ENCODE measurements at regions not wholly inside any gene's neighbourhood (a gene's known extent, or its start where the extent isn't known, plus 50 kb on each side); places are given as distances from the start of the nearest gene placed in this dataset.
"Not testable (repeated sequence)": the region's sequence is repeated elsewhere in the genome, so short reads cannot be mapped to it uniquely, and the experiment has no call there.

DNA sequence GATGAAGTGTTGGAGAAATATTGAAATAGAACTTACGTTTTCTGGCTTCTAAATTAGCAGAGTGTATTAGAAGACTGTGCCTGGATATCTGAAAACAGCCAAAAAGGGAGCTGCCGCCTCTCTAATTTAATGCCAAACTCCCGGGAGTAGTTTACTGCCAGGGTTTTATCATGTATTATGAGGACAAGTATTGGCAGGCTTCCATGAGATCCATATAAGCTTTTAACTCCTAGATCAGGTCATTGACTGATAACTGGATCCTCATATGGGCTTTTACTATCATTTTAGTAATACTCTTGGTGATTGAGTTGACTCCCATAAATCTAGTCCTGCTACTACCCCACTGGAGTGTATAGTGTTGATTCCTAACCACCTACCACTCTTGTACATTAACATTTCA is 178.4 kb upstream of the CXADR start:
- no peak for DNase-seq (ENCODE audit: low read depth)

DNA sequence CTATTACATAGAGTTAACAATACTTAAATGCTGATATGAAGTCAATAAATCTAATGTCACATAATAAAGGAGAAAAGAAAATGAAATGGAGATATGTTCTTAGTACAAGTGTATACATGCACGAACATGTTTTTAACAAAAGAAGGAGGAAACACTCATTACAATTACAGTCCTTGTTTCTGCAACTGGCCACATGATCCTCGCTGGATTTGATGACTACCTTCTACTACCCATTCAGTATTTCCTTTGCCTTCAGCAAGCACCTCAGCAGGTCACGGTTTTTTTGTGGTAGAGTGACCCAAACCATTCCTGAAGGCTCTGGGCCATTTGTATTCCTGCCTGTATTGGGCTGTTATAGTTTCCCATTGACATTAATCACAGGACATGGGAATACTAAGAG is 172.8 kb upstream of the CXADR start:
- no peak for DNase-seq (ENCODE audit: low read depth)

DNA sequence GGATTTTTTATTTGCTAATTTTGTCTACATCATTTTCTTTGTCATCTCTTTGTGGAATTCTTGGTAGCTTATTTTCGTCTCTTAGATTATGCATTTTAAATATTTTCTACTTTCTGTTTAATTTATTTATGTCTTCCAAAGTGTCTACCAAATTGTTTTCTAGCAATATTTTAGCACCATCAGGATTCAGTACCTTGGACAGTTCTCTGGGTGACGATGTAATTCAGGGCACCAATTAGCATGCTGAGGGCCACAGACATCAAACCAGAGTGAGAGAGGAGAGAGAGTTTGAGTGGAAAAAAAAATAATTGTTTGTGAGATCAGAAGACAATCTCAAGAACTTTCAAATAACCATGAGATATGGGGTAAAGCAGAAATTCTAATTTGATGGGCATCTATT is 169.8 kb upstream of the CXADR start:
- DNase-seq (ENCODE audit: low read depth) = no peak

DNA sequence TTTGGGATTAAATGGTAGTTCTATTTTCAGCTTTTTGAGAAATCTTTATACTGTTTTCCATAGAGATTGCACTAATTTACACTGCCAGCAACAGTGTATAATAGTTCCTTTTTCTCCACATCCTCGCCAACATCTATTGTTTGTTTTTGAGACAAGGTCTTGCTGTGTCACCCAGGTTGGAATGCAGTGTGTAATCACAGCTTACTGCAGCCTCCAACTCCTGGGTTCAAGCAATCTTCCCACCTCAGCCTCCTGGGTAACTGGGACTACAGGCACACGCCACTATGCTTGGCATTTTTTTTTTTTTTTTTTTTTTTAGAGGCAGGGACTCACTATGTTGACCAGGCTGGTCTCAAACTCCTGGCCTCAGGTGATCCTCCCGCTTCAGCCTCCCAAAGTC is 164.5 kb upstream of the CXADR start:
- no peak for DNase-seq (ENCODE audit: low read depth)

DNA sequence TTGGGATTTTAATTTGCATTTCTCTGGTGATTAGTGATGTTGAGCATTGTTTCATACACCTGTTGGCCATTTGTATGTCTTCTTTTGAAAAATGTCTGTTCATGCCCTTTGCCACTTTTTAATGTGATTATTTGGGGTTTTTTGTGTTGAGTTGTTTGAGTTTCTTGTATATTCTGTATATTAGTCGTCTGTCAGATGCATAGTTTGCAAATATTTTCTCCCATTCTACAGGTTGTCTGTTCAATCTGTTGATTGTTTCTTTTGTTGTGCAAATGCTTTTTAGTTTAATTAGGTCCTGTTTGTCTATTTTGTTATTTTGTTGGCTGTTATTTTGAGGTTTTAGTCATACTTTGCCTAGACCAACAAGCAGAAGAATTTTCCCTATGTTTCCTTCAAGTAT is 164.0 kb upstream of the CXADR start:
- no peak for DNase-seq (ENCODE audit: low read depth)

DNA sequence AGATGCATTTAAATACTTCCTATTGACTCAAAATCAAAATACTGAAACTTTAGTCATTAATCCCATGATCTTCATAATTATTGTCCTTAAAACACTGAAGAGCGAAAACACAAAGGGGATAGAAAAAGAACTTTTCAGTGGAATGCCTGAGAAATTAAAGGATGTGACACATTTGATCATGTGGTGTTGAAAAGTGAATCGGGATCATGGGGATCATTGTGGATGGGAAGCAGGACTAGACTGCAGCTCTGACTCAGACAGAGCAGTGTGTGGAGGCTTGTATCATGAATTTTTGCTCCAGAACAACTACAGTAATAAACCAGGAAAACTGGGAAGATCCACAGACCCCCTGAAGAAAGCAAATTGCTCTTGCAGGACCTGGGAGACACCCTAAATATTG is 161.1 kb upstream of the CXADR start:
- DNase-seq (ENCODE audit: low read depth) = no peak

DNA sequence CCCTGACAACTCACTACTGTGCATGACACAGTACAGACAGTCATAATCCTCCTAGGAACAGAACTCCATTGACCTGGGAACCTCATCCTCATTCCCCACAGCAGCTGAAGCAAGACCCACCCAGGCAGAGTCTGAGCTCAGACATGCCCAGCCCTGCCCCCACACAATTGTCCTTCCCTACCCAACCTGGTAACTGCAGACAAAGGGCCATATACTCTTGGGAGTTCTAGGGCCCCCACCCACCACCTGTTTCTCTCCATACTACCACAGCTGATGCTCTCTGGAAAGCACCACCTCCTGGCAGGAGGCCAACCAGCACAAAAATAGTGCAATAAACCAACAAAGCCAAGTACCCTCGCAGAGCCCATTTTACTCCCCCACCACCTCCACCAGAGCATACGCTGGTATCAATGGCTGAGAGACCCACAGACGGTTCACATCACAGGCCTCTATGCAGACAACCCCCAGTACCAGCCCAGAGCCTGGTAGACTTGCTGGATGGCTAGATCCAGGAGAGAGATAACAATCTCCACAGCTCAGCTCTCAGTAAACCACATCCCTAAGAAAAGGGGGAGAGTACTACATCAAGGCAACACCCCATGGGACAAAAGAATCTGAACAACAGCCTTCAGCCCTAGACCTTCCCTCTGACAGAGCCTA is 159.7 kb upstream of the CXADR start:
- DNase-seq (ENCODE audit: low read depth) = no peak

DNA sequence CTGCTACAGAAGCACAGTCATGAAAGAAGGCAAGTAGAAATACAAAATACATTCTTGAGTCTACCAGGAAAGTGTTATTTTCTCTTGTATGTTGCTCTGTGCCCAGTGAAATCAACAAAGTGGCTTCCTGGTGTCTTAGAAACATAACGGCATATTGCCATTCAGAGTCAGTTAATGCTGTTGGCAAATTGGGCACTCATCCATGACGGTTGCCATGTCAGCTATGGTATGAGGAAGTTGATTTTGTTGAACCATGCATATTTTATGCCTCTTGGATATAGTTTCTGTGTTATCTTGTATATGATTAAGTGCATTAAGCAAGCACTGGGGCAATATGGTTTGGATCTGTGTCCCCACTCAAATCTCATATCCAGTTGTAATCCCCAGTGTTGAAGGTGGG is 153.1 kb upstream of the CXADR start:
- no peak for DNase-seq (ENCODE audit: low read depth)

DNA sequence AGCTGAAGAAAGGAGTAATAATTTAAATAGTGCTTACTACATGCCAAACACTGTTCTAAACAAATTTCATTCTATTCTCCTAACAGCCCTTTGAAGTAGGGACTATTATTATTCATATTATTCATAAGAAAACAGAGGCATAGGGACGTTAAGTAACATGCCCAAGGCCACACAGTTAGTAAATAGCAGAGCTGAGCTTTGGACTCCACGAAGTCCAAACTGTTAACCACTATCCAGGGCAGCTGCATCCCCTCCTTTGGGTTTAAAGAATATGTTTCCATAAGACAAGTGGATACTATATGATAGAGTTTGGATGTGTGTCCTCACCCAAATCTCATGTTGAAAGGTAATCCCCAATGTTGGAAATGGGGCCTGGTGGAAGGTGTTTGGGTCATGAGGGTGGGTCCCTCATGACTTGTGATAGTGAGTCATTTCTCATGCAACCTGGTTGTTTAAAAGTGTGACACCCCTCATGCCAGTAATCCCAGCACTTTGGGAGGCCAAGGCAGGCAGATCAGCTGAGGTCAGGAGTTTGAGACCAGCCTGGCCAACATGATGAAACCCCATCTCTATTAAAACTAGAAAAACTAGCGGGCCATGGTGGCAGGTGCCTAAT is 144.0 kb upstream of the CXADR start:
- DNase-seq (ENCODE audit: low read depth) = no peak

DNA sequence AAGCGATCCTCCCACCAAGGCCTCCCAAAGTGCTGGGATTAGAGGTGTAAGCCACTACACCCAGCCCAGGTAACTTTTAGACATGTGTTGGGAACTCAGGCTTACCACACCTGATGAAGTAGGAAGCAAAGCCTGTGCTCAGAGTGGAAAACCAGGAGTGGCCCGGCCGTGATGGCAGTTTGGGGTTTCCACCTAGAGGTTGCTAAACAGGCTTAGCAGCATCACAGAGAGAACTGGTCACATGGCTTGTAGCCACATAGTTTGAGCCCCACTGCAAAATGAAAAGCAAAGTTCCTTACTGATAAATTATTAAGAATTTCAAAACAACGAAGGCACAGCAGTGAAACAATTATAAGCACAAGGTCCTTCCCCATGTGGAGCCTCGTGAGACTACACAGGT is 142.6 kb upstream of the CXADR start:
- no peak for DNase-seq (ENCODE audit: low read depth)

DNA sequence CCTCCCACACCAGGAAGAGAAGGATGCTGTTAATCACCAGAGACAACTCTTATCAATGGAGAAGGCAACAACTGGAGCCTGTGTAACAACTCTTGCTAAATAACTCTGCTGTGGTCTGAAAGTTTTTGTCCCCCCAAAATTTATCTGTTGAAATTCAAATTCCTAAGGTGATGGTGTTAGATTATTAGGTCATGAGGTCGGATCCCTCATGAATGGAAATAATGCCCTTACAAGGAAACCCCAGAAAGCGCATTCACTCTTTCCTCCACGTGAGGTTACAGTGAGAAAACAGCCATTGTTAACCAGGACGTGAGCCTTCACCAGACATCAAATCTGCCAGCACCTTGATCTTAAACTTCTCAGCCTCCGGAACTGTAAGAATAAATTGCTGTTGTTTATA is 141.9 kb upstream of the CXADR start:
- DNase-seq (ENCODE audit: low read depth) = no peak

DNA sequence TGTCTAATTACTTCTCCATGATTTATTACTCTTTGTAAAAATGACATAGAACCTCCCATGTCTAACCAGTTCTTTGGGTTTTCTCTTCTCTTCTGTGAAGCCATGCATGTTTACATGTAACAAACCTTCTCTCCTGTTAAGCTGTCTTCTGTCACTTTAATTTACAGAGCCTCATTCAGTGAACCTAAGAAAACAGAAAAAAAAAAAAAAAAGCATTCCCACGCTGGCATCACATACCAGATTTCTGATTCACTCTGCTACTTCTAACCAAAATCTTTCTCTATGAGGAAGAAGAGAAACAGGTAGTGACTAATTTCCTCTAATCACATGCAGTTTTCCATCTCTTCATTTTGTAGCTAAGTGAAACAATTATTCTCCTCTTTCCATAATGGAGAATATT is 141.4 kb upstream of the CXADR start:
- DNase-seq (ENCODE audit: low read depth) = no peak

DNA sequence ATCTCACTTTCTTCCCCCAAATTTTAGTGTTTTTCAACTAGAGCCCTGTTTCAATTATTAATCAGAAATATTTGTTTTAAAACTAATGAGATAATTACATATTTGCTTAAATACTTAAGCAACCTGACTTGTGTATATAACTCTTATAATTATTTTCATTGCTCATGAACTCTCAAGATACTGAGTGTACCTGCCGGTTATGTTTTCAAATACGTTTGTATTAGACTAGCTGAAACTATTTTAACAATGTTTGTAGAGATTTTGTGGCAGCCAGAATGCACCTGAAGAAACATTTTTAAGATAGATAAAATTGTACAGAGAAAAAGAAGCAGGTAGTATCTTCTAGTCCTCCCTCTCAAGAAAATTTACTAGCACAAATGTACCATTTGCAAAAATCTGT is 140.6 kb upstream of the CXADR start:
- DNase-seq (ENCODE audit: low read depth) = no peak

DNA sequence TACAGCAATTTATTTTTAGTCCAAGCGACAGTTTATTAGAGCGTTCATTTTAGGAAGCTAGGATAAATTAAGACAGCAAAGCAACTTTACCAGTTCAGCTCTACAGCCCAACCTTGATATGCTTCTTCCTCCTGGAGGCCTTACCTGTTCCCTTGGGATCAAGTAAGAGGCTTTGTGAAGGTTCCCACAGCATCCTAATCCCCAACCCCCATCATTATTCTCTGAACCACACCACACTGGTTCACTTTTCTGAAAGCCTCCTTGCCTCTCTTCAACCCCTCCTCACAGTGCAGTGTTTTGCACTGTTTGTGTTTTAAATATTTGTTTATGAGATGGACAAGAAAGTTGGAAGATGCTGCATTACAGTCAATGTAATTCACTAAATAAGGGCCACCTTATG is 126.3 kb upstream of the CXADR start:
- DNase-seq (ENCODE audit: low read depth) = no peak

DNA sequence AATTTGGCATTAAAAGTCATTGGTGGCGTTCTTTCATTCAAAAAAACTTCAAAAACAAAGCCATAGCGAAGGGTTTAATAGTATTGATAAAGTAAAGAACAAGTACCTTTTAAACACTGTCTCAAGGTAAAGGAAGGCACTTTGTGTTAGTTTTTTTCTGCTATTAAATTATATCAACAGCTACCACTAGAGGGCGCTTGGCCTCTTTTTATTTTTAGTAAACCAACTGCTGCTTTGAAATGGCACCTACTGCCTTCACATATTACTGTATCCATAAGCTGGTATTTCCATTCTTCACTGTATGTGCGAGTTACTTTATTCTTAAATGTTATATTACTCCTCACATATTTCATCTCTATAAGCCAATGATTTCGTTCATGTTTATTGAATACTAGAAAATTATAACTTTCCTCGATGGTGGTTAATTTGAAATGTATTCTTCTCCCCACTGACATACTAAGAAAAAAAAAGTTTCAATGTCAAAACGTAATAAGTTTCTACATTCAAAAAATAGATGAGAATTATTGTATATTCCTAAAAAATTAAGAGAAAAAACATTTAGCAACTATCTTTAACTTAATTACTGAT is 125.7 kb upstream of the CXADR start:
- DNase-seq (ENCODE audit: low read depth) = no peak

DNA sequence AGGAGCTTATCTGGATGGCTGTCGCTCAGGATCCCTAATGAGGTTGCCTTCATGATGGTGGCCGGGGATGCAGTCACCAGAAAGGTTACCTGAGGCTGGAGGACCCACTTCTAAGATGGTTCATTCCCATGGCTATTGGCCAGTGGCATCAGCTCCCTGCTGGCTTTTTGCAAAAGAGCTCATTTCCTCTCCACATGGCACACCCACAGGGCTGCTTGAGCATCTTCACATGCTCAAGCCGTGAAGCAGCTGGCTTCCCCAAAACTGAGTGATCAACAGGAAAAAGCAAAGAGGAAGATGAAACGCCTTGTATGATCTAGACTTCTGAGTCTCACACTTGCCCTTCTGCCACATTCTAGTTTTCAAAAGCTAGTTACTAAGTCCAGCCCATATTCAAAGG is 124.6 kb upstream of the CXADR start:
- DNase-seq (ENCODE audit: low read depth) = no peak

DNA sequence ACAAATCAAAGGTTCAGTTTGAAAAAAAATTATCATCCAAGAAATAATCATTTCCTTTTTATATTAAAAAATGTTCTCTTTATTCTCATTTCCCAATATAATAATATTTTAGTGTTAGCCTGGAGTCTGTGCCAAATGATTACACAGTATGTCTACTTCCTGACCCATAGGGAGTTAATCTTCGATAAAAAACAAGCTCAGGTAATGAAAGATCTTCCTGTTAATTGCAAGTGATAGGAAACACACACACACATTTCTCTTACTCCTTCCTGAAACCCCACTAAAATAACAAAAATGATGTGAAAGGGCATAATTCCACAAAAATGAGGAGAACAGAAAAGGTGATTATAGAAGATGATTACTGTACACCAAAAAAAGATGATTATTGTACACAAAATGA is 123.5 kb upstream of the CXADR start:
- no peak for DNase-seq (ENCODE audit: low read depth)

DNA sequence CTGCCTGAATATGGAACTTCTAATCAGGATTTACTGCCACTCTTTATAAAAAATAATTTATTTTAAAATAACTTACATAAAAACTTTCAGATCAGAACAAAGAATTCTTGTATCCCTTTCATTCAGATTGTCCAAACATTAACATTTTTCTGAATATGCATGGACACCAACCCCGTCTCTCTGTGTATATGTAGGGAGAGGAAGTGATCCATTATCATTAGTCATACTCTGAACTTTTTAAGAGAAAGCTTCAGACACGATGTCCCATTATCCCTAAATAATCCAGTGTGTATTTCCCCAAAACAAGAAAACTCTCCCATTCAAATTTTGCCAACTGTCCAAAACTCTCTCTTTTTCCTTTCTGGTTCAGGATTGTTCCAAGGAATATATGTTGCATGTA is 122.3 kb upstream of the CXADR start:
- no peak for DNase-seq (ENCODE audit: low read depth)

DNA sequence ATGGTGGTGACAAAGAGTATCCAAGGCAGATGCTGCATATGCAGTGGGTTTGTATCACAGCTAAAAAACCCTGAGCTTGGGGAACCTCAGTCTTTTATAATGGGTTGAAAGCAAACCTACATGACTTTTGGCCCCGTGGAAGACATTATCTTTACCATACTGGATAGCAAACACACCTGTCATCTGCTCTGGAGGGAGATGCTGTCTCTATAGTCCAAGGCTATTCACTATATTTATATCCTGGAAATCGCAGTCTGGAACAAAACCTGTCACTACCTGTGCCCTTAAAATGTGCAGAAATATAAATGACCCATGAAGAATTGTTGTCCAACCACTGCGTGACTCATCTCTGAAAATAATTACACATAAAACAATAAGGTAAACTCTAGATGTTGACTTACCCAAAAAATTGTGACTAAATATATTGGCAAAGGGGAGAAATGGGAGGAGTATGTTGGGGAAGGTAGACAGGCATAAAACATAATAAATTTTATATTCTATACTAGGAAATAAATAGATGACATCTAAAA is 121.0 kb upstream of the CXADR start:
- DNase-seq (ENCODE audit: low read depth) = no peak

DNA sequence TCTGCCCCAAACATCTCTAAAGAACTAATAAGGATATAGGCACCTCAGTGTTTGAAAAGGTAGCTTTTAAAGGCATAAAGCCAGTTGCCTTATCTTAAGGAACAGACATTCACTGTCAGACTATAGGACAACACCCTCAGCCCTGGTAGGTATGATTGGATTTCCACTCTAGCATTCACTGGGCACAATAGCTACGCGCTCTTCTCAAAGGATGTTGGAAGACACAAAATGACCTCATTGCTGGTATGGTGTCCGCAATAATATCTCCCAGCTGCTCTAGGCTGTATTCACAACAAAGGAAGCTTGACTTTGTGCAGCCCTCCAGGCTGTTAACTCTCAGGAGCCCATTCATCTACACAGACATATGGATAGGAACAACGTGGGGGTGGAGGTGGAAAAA is 119.4 kb upstream of the CXADR start:
- no peak for DNase-seq (ENCODE audit: low read depth)

DNA sequence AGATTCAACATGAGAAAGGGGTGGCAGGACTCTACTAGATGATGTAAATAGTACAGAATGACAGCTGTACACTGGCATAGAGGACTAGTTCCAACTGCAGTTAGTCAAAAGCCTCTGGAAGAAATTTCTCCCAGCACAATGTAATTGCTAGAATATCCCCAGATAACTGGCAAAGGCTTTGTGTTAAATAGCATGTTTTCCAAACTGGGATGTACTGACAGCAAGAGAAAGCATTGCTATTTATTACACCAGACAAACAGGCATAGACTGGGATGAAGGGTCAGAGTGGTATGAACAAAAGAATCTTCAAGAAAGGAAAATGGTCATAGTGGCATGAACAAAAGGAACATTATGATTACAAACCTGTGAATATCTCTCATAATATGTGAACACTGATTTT is 115.9 kb upstream of the CXADR start:
- DNase-seq (ENCODE audit: low read depth) = no peak

DNA sequence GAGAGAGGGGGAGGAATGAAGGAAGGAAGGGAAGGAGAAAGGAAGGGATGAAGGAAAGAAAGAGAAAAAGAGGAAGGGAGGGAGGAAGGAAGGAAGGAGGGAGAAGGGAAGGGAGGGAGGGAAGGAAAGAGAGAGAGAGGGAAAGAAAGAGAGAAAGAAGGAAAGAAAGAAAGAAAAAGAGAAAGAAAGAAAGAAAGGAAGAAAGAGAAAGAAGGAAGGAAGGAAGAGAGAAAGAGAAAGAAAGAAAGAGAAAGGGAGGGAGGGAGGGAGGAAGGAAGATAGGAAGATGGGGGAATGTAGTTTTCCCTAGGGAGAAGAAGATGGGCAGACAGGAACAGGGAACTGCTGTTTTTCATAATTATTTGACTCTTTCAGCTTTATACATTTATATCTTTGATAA is 115.1 kb upstream of the CXADR start:
- DNase-seq (ENCODE audit: low read depth) = no peak

DNA sequence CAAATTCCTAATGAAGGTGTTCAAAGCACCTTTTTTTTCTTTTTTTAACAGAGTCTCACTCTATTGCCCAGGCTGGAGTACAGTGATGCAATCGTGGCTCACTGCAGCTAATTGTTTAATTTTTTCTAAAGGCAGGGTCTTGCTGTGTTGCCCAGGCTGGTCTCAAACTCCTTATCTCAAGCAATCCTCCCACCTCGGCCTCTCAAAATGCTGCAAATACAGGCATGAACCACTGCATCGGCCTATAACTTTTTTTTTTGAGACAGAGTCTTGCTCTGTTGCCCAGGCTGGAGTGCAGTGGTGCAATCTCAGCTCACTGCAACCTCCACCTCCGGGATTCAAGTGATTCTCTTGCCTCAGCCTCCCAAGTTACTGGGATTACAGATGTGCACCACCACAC is 113.9 kb upstream of the CXADR start:
- DNase-seq (ENCODE audit: low read depth) = not testable (repeated sequence)

DNA sequence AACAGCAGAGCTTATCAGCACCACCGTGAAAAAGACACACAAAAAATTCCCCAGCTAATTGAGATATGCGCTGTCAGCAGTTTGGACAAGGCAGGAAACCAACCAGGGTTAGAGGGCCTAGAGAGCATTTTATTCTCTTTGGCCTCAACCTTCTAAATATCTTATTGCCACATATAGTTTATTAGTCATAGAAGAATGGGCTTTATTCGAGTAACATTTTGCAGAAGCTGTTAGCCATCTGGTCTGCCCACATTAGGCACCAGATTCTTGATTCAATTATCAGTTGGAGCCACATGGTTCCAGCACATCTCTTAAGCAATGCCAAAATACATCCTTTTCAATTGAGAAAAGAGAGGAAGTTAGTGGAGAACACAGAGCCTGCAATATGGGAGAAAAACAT is 109.9 kb upstream of the CXADR start:
- no peak for DNase-seq (ENCODE audit: low read depth)

All from activated T-helper 9 cell treated with anti-CD3 and anti-CD28 coated beads, Interleukin-2, amount 50 U/mL, for 16 hours (primary cell).